Astrocyte (in vitro differentiated cells and primary cell): ENCODE measurements at regions not wholly inside any gene's neighbourhood (a gene's known extent, or its start where the extent isn't known, plus 50 kb on each side); places are given as distances from the start of the nearest gene placed in this dataset.
A peak's percentile ranks its signal among the peaks of the same experiment; 100 is the strongest.

Experiments
- DNase-seq: peaks from one replicate; pipeline ENCODE4 v3.0.0-alpha.2; 2010; ENCODE audit warnings: low read depth
- FAIRE-seq: peaks from 2 replicates; lab custom pipeline; 2011; peaks lifted over from hg19 to GRCh38; lab: Jason Lieb, UNC
- H2AFZ ChIP-seq: 2 replicates; pipeline ENCODE4 v1.6.0; 2012; ENCODE audit warnings: low read depth, low read length, inconsistent platforms
- H3K27ac ChIP-seq: 2 replicates; pipeline ENCODE4 v1.5.1; 2011; ENCODE audit warnings: low read depth, low read length, inconsistent platforms
- H3K27me3 ChIP-seq: 2 replicates; pipeline ENCODE4 v1.6.0; 2011; ENCODE audit warnings: low read length, inconsistent platforms; ENCODE audit not compliant: insufficient read depth
- H3K36me3 ChIP-seq: 2 replicates; pipeline ENCODE4 v1.5.1; 2011; ENCODE audit warnings: low read length, inconsistent platforms; ENCODE audit not compliant: insufficient read depth
- H3K4me1 ChIP-seq: 2 replicates; pipeline ENCODE4 v1.5.1; 2011; ENCODE audit warnings: low read length, inconsistent platforms; ENCODE audit not compliant: insufficient read depth
- H3K4me2 ChIP-seq: 2 replicates; pipeline ENCODE4 v1.6.0; 2012; ENCODE audit warnings: low read length, inconsistent platforms
- H3K4me3 ChIP-seq: 2 replicates; pipeline ENCODE4 v1.5.1; 2011; ENCODE audit warnings: low read depth, mild to moderate bottlenecking, low read length, inconsistent platforms; ENCODE audit not compliant: insufficient read depth
- H3K79me2 ChIP-seq: 2 replicates; pipeline ENCODE4 v1.6.0; 2012; ENCODE audit warnings: mild to moderate bottlenecking, low read length, inconsistent platforms; ENCODE audit not compliant: insufficient read depth
- H3K9ac ChIP-seq: 2 replicates; pipeline ENCODE4 v1.6.0; 2012; ENCODE audit warnings: mild to moderate bottlenecking, low read length, inconsistent platforms
- H3K9me3 ChIP-seq: 2 replicates; pipeline ENCODE4 v1.5.1; 2012; ENCODE audit warnings: low read depth, mild to moderate bottlenecking, low read length, inconsistent platforms; ENCODE audit not compliant: insufficient read depth
- H4K20me1 ChIP-seq: 2 replicates; pipeline ENCODE4 v1.6.0; 2012; ENCODE audit warnings: low read length, inconsistent platforms; ENCODE audit not compliant: insufficient read depth
- H3K27ac Mint-ChIP-seq: one replicate; pipeline ENCODE4 v1.8.0; 2021; ENCODE audit warnings: mild to moderate bottlenecking, mixed read lengths; ENCODE audit not compliant: unreplicated experiment
- H3K27me3 Mint-ChIP-seq: one replicate; pipeline ENCODE4 v1.8.0; 2021; ENCODE audit warnings: low read depth, mixed read lengths; ENCODE audit not compliant: unreplicated experiment
- H3K36me3 Mint-ChIP-seq: one replicate; pipeline ENCODE4 v1.8.0; 2021; ENCODE audit warnings: low read depth, mixed read lengths; ENCODE audit not compliant: unreplicated experiment
- H3K4me1 Mint-ChIP-seq: one replicate; pipeline ENCODE4 v1.8.0; 2021; ENCODE audit warnings: low read depth, mixed read lengths; ENCODE audit not compliant: unreplicated experiment
- H3K4me3 Mint-ChIP-seq: one replicate; pipeline ENCODE4 v1.8.0; 2021; ENCODE audit warnings: mild to moderate bottlenecking, moderate library complexity, mixed read lengths; ENCODE audit not compliant: unreplicated experiment
- H3K9me3 Mint-ChIP-seq: one replicate; pipeline ENCODE4 v1.8.0; 2021; ENCODE audit warnings: mild to moderate bottlenecking, mixed read lengths; ENCODE audit not compliant: unreplicated experiment
- EZH2 ChIP-seq: IDR thresholded peaks from 2 replicates; pipeline ENCODE4 v1.6.1; 2012; ENCODE audit warnings: mild to moderate bottlenecking, low read length, inconsistent platforms; ENCODE audit not compliant: insufficient read depth
- TF ChIP-seq, protein P1 (sequence below): IDR thresholded peaks from 2 replicates; pipeline ENCODE4 v1.5.1; 2011; ENCODE audit warnings: low read depth, mild to moderate bottlenecking, inconsistent platforms, low read length, moderate library complexity; ENCODE audit not compliant: insufficient read depth

DNA sequence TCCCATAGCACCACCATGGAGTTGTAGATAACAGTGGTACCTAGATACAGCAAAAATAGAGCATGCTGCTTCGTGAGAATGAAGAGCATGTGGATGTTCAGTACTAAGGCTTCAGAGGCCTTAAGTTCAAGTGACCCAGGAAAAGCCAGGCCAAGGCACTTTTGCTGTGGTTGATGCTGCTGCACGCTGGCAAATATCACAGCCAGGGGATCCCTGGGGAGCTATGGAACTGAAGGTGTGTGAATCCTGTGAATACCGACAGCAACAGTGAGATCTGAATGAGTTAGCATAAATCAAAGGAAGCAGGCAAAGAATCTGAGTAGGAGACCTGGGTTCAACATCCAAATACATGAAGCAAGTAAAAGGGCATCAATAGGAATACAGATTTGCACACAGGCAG is 158.6 kb upstream of the THUMPD2 start:
- no peaks in the 10 kb centered on the region for H3K79me2 ChIP-seq
- H4K20me1 ChIP-seq: no peaks in the 10 kb centered on the region
- Mint-ChIP-seq H3K27ac (peak overlapping the region; percentile 84), H3K9me3 (peaks cover 3% of the 10 kb centered on the region), H3K27me3 (no peaks in the 10 kb centered on the region), H3K4me1 (peaks cover 18% of the 10 kb centered on the region), H3K4me3 (no peak overlapping the region), H3K36me3 (no peaks in the 10 kb centered on the region)
- no peak overlapping the region for H3K4me3 ChIP-seq
- peak overlapping the region; percentile 22 for H2AFZ ChIP-seq
- H3K27ac ChIP-seq: peak overlapping the region; percentile 83
- H3K4me1 ChIP-seq: peaks cover 20% of the 10 kb centered on the region
- H3K4me2 ChIP-seq: no peak overlapping the region
- H3K36me3 ChIP-seq: no peaks in the 10 kb centered on the region
- H3K27me3 ChIP-seq: no peaks in the 10 kb centered on the region
- TF ChIP-seq, protein P1, sequence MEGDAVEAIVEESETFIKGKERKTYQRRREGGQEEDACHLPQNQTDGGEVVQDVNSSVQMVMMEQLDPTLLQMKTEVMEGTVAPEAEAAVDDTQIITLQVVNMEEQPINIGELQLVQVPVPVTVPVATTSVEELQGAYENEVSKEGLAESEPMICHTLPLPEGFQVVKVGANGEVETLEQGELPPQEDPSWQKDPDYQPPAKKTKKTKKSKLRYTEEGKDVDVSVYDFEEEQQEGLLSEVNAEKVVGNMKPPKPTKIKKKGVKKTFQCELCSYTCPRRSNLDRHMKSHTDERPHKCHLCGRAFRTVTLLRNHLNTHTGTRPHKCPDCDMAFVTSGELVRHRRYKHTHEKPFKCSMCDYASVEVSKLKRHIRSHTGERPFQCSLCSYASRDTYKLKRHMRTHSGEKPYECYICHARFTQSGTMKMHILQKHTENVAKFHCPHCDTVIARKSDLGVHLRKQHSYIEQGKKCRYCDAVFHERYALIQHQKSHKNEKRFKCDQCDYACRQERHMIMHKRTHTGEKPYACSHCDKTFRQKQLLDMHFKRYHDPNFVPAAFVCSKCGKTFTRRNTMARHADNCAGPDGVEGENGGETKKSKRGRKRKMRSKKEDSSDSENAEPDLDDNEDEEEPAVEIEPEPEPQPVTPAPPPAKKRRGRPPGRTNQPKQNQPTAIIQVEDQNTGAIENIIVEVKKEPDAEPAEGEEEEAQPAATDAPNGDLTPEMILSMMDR: no peak
- TF ChIP-seq EZH2: no peak
- H3K9ac ChIP-seq: peak overlapping the region; percentile 59
- DNase-seq (no peak), FAIRE-seq (no peak)
- H3K9me3 ChIP-seq: no peaks in the 10 kb centered on the region

DNA sequence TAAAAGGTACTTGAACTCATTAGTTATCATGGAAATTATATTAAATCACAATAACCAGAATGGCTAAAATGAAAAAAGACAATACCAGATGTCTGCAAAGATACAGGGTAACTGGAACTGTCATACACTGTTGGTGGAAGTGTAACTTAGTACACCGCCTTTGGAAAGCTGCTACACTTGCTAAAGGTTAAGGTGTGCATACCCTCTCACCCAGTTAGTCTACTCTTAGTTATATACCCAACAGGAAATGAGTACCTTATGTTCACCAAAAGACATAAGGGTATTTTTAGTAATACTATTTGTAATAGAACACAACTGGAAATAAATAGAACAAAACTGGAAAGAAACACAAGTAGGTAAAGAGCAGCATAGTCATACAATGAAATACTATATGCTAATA is 155.8 kb upstream of the THUMPD2 start:
- no peak overlapping the region for H3K27ac Mint-ChIP-seq
- H3K79me2 ChIP-seq: no peaks in the 10 kb centered on the region

DNA sequence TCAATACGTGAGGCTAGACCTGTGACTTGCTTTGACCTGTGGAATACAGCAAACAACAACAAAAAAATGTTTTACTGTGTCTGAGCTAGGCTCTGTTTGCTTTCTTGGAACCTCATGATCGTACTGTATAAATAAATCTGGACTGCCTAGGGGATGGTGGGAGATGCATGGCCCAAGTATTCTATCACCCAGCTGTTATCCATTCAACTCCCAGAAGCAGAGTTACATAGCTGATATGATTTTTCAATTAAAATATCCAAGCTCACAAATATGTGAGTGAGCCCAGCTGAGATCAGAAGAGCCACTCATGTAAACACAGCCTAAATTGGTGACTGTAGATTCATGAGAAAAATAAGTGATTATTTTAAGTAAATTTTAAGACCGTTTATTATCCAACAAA is 154.1 kb upstream of the THUMPD2 start:
- no peak overlapping the region for H3K9ac ChIP-seq
- H3K36me3 ChIP-seq: no peaks in the 10 kb centered on the region
- H3K27me3 Mint-ChIP-seq: no peaks in the 10 kb centered on the region
- no peak for TF ChIP-seq EZH2
- TF ChIP-seq, protein P1: no peak
- peaks cover 7% of the 10 kb centered on the region for H3K9me3 Mint-ChIP-seq
- no peak overlapping the region for H3K4me3 ChIP-seq
- H2AFZ ChIP-seq: no peak overlapping the region
- H3K27me3 ChIP-seq: no peaks in the 10 kb centered on the region
- no peak overlapping the region for H3K27ac Mint-ChIP-seq
- H3K4me1 ChIP-seq: peaks cover 6% of the 10 kb centered on the region
- FAIRE-seq (no peak), DNase-seq (no peak)
- no peaks in the 10 kb centered on the region for H3K79me2 ChIP-seq
- H3K4me1 Mint-ChIP-seq: peaks cover 25% of the 10 kb centered on the region
- H3K36me3 Mint-ChIP-seq: no peaks in the 10 kb centered on the region
- H4K20me1 ChIP-seq: no peaks in the 10 kb centered on the region
- H3K4me2 ChIP-seq: no peak overlapping the region
- H3K9me3 ChIP-seq: peaks cover 6% of the 10 kb centered on the region
- H3K4me3 Mint-ChIP-seq: no peak overlapping the region
- H3K27ac ChIP-seq: no peak overlapping the region

More for the DNA sequence above, 155.8 kb upstream of the THUMPD2 start:
- Histone ChIP-seq H4K20me1 (no peaks in the 10 kb centered on the region), H2AFZ (no peak overlapping the region), H3K36me3 (no peaks in the 10 kb centered on the region), H3K9ac (no peak overlapping the region), H3K4me1 (peaks cover 17% of the 10 kb centered on the region), H3K9me3 (peaks cover 6% of the 10 kb centered on the region), H3K27ac (no peak overlapping the region), H3K27me3 (no peaks in the 10 kb centered on the region), H3K4me3 (no peak overlapping the region), H3K4me2 (no peak overlapping the region)
- no peak for DNase-seq
- Mint-ChIP-seq H3K36me3 (no peaks in the 10 kb centered on the region), H3K4me3 (no peak overlapping the region), H3K9me3 (peaks cover 5% of the 10 kb centered on the region), H3K4me1 (peaks cover 27% of the 10 kb centered on the region), H3K27me3 (no peaks in the 10 kb centered on the region)
- no peak for TF ChIP-seq EZH2
- TF ChIP-seq, protein P1: no peak
- no peak for FAIRE-seq
